Neural cell (in vitro differentiated cells): ENCODE measurements at regions not wholly inside any gene's neighbourhood (a gene's known extent, or its start where the extent isn't known, plus 50 kb on each side); places are given as distances from the start of the nearest gene placed in this dataset.

ENCODE experiments used
- MXI1 ChIP-seq: fragments of 450-650 bp; conservative IDR thresholded peaks from 2 replicates; pipeline ENCODE4 v1.6.1; 2014; ENCODE audit warnings: antibody characterized with exemption, mild to moderate bottlenecking; ENCODE audit not compliant: poor library complexity, severe bottlenecking
- POLR2AphosphoS5 ChIP-seq: IDR thresholded peaks from 2 replicates; pipeline ENCODE4 v1.6.1; 2012
- TF ChIP-seq, protein P1 (sequence below): fragments of 450-650 bp; IDR thresholded peaks from 2 replicates; pipeline ENCODE4 v1.5.1; 2014; ENCODE audit warnings: antibody characterized with exemption, mild to moderate bottlenecking, moderate library complexity; ENCODE audit not compliant: poor library complexity, severe bottlenecking

DNA sequence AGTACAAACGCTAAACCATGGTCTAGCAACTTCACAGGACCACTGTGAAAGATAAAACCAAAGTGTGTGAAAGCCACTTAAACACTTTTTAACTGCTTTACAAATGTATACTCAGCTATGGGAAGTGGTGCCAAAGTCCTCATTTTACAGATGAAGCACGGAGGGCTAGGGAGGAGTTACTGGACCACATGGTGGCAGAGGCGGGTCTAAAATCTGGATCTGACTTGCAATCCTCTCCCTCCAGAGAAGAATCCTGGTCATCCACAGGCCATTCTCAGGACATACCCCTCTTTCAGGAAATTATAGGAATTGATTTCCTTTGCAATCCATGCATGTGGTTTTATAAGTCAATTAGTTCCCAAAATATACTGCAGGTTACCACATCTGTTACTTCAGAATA lies 84.6 kb upstream of the GYPC start:
- TF ChIP-seq, protein P1, sequence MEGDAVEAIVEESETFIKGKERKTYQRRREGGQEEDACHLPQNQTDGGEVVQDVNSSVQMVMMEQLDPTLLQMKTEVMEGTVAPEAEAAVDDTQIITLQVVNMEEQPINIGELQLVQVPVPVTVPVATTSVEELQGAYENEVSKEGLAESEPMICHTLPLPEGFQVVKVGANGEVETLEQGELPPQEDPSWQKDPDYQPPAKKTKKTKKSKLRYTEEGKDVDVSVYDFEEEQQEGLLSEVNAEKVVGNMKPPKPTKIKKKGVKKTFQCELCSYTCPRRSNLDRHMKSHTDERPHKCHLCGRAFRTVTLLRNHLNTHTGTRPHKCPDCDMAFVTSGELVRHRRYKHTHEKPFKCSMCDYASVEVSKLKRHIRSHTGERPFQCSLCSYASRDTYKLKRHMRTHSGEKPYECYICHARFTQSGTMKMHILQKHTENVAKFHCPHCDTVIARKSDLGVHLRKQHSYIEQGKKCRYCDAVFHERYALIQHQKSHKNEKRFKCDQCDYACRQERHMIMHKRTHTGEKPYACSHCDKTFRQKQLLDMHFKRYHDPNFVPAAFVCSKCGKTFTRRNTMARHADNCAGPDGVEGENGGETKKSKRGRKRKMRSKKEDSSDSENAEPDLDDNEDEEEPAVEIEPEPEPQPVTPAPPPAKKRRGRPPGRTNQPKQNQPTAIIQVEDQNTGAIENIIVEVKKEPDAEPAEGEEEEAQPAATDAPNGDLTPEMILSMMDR, result no peak
- no peak for TF ChIP-seq POLR2AphosphoS5
- no peak for TF ChIP-seq MXI1
